HG02981 (cell line): ENCODE measurements at regions not wholly inside any gene's neighbourhood (a gene's known extent, or its start where the extent isn't known, plus 50 kb on each side); places are given as distances from the start of the nearest gene placed in this dataset.

ENCODE experiments used
- ATAC-seq: cut with Tn5 transposase; IDR thresholded peaks from one replicate; pipeline ENCODE4 v1.9.1; 2021; ENCODE audit warnings: mild to moderate bottlenecking, moderate library complexity; ENCODE audit not compliant: unreplicated experiment

- ATAC-seq, result no peak
These were observed 904.8 kb downstream of the PDHA2 start for GRCh38 chr4:96744676-96745075.

DNA sequence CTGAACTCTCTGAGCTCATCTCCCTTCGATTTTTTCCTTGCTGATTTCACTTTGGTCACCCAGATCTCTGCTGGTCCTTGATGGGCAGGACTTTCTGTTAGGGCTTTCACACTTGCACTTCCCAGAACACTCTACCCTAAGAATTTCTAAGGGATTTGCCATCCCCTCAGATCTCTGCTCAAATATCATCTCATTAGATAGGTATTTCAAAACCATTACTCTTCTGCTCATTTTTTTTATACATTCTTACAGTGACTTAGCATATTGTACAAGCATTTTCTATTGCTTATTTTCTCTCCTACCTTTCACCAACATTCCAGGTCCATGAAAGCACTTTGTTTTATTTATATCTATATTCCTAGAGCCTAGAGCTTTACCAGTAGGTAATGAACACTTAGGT, 913.3 kb downstream of the PDHA2 start:
- no peak for ATAC-seq

DNA sequence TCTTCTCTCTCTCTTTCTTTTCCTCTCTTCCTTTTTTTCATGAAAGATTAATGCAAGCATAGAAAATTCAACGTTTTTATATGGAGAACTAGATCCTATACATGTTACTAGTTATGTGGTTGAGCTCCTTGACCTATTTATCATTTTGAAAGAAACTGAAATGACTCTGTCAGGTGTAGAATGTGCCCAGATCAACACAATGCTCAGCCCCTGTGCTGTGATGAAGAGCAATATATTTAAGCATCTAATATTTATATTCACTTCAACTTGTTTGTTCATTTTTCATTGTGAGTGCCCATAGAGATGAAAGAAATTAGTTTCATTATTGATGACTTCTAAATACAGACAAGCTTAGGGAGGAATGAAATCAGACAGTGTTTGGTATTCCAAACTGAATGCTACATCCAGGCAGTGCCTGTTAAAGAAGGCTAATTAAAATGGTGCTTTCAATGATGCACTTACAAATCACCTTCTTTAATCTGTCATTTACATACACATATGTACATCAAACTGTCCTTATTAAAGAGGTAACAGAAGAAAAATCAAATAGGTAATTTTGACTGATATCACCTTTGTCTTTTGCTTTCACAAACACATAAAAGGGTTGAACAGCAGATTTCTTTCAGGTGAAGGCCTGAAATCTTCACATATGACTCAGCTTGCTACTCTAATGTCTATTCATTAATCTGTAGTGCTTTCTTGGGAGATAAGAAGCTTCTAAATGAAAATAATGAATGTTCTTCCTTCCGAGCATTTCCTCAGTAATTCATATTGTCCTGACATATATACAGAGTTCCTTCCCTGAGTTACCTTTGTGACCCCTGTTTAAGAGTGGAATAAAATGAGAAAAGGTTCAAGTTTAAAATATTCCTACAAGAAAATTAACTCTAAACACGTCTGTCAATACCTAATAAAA, 915.9 kb downstream of the PDHA2 start:
- no peak for ATAC-seq

GRCh38 chr4:96756584-96756983, 916.7 kb downstream of the PDHA2 start:
- no peak for ATAC-seq

DNA sequence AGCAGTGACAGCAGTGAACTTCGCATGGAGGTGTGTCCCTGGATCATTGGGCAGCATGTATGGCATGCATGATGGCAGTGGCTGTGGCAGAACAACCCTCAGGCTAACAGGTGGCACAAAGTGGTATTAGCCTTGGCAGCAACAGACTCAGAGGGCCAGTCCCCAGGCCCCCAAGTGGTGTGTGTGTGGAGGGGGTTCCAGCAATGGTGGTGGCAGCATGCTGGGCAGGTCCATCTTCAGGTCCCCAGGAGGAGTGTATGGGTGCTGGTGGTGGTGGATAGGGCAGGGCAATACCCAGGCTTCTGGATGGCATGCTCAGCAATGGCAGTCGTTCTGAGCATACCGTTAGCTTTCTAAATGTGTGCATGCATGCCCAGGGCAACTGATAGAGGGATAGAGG, 923.7 kb downstream of the PDHA2 start:
- ATAC-seq, result no peak

DNA sequence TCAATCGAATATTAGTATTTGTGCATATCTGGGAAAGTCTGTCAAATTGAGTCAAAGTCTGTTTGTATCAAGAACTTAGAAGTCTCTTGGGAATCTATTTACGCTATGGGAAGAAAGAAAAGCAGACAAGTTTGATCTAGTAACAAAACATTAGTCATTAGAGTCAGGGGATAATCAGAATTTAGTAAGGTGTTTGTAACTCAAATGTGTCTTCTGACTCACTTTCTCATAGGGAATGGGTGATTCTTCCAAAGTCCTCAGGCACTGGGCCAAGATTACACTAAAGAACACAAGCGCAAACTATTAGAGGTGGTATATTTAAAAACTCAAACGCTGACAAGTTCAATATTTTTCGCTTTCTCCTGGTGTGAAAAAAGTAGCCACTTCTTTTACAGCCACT, 926.5 kb downstream of the PDHA2 start:
- ATAC-seq, result no peak

DNA sequence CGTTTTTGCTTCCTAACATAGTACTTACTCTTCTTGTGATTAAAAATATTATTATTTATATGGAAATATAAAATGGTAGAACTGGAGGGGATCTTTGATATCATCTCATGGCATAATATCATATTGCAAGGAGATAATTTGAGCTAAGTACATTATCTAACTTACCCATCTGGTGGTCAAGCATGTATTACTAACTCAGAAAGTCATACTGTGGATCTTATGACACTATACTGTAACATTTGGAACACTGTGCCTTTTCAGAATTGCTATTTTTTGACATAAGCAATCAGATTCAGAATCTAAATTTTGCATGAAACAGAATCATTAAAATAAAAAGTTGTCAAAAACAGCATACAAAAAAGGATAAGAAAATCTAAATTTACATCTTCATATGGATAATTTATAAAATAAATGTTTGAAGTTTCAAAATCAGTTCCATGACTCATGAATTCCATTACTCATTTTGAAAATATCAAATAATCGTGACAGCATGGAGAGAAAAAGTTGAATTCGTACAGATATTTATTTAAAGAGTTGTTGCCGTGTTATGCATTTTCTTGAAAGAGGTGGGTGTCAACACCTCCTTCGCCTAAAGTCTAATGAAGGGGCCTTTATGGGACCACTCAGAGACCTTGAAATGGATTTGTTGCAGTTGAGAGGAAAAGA, 928.1 kb downstream of the PDHA2 start:
- ATAC-seq, result no peak

DNA sequence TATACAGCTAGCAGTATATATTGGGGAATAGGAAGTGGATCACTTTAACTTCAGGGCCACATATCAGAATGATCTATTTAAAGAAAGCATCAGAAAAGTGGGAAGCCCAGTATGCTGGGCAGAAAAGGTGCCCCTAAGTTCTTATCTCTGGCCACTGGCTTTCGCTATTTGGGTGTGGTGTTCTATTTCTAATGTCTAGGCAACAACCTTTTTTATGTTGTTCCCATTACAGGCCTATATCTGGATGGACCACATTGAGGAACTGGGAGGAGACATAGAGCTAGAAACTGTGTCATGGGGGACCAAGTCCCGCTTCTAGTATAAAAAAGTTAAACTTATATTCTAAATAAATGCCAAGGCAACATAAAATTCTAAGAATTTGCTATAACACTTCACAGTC, 935.6 kb downstream of the PDHA2 start:
- no peak for ATAC-seq

- no peak for ATAC-seq
These were observed 937.1 kb downstream of the PDHA2 start for GRCh38 chr4:96776920-96777527.

DNA sequence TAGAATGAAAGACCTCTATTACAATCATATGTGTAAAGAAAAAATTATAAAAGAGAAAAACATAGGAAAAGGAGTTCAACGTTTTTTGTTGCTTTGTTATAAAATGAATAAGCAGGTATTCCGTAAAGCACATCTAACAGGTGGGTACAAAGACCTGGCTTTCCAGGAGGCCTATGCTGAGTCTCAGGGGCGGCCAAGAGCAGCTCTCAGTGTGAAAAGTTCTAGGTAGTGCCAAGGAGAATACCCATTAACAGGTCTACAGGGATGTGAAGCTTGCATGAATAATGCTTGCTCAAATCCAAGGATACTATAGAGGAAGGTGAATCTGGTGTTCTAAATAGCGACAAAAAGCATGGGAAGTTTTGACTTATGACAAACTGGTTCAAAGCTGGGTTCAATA, 944.4 kb downstream of the PDHA2 start:
- no peak for ATAC-seq

- no peak for ATAC-seq
These were observed 946.4 kb downstream of the PDHA2 start for GRCh38 chr4:96786306-96786705.

- no peak for ATAC-seq
These were observed 947.9 kb downstream of the PDHA2 start for GRCh38 chr4:96787766-96788165.

DNA sequence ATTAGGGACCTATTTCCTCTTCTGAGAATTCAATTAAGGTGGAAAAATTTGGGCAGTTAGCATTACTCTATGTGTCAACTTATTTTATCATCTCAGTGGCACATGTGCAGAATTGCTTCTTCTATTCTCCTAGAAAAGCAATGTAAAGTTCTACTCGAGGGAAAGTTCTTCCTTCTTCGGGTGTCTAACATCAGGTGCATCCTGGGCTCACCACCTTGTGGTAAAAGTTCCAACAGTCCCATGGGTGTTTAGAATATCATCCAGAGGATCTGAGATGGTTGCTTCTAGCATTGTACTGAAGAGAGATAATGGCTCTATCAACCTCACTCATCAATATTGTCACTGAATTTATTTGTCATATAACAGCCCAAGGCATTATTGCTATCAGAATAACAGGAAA, 969.7 kb downstream of the PDHA2 start:
- ATAC-seq, result no peak

- ATAC-seq, result no peak
These were observed 987.2 kb downstream of the PDHA2 start for GRCh38 chr4:96827086-96827485.

DNA sequence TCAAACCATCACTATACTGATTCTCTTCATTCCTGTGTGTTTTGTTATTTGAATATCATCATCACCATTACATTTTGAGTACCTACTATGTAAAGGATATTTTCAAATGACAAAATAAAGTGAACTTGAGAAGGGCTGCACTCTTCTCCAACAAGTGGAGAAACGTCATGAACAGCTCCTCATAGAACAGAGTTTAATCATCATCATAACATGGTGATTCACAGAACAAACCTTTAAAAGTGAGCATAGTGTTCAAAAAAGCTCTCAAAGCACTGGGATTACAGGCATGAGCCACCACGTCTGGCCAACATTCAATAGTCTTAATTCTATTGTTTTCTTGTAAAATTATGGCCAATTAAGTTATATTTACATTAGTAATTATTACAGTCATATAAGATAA, 993.9 kb downstream of the PDHA2 start:
- no peak for ATAC-seq

DNA sequence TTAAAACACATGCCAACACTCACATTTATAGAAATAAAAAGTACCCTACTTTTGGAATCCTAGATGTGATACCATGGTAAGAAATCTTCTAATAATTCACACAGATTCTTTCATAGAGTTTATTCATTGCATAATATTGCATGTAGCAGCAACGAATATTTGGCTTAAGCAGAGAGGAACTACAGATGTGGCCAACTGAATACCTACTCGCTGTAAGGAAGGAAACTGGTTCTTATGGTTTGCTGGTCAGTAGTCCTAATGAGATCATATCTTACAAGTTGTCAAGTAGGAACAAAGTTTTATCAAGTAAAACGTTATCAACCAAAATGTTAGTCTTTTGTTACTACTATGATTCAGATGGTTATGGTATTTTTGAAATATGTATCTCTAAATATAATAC, 996.1 kb downstream of the PDHA2 start:
- ATAC-seq, result no peak

GRCh38 chr4:96839441-96839840, 999.5 kb downstream of the PDHA2 start:
- ATAC-seq, result no peak

- ATAC-seq, result no peak
These were observed 1001.9 kb downstream of the PDHA2 start for GRCh38 chr4:96841801-96842200.

DNA sequence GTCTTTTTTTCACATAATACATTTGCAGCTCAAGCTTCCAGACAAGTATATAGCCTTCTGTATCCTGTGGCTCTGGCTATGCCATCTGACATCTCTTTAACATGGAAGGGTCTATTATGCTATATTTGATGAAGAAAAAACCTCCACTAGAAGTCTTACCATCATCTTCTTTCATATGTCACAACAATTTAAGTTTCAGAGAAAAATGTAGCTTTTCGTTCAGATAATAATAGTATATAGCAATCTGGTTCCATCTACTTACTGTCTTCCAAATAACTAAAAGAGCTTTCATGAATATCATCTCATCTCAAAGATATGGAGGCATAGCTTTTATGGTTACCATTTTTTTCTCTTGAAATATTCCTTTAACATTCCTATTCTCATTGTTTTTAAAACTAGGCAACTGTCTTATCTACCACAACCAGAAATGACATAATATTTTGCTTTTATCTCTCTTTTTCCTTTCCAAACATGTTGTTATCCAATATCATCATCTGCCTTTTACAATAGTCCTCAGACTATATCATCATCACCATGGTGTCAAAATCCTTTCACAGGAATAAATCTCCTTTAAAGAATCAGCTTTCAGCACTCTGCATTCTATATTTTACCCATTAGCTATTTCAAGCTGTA, 1005.1 kb downstream of the PDHA2 start:
- no peak for ATAC-seq

- no peak for ATAC-seq
These were observed 1005.9 kb downstream of the PDHA2 start for GRCh38 chr4:96845819-96846218.

DNA sequence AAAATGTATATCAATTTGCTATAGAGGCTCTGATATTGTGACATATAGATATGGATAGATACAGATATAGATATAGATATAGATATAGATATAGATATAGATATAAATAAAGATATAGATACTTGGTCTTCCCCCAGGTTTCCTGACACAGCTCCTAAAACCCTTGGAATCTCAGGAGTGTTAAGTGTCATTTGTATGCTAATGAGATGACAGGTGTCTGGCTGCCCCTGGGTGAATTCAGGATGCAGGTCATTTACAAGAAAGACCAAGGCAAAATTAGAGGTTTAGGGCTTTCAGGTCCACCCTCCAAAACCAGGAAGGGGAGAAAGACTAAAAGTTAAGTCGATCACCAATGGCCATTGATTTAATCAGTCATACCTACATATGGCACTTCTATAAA, 1034.8 kb downstream of the PDHA2 start:
- no peak for ATAC-seq

DNA sequence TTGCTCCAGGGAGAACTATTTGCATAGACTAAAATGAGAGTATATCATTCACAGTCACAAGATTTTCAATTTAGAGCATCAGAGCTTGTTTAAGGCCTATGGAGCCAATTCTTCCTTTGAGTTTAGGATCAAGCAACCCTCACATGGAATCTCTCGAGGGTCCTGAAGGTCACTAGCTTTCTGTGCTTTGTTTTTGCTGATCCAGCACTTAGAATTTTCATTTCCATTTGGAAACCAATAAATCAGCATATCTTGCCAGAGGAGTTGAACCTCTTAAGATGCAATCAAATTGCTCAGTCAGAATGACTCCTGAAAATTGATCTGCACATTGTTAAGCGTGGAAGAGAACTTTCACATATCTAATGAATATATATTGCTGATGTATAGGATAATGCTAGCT, 1039.6 kb downstream of the PDHA2 start:
- no peak for ATAC-seq
